GM18511 (cell line): ENCODE measurements at regions not wholly inside any gene's neighbourhood (a gene's known extent, or its start where the extent isn't known, plus 50 kb on each side); places are given as distances from the start of the nearest gene placed in this dataset.
"Not testable (repeated sequence)": the region's sequence is repeated elsewhere in the genome, so short reads cannot be mapped to it uniquely, and the experiment has no call there.

Experiments used
- ATAC-seq: cut with Tn5 transposase; IDR thresholded peaks from one replicate; pipeline ENCODE4 v1.9.1; 2021; ENCODE audit warnings: mild to moderate bottlenecking, moderate library complexity; ENCODE audit not compliant: unreplicated experiment

DNA sequence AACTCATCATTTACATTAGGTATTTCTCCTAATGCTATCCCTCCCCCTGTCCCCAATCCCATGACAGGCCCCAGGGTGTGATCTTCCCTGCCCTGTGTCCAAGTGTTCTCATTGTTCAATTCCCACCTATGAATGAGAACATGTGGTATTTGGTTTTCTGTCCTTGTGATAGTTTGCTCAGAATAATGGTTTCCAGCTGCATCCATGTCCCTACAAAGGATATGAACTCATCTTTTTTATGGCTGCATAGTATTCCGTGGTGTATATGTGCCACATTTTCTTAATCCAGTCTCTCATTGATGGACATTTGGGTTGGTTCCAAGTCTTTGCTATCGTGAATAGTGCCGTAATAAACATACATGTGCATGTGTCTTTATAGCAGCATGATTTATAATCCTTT is 113.0 kb upstream of the CHD6 start:
- ATAC-seq, result not testable (repeated sequence)

DNA sequence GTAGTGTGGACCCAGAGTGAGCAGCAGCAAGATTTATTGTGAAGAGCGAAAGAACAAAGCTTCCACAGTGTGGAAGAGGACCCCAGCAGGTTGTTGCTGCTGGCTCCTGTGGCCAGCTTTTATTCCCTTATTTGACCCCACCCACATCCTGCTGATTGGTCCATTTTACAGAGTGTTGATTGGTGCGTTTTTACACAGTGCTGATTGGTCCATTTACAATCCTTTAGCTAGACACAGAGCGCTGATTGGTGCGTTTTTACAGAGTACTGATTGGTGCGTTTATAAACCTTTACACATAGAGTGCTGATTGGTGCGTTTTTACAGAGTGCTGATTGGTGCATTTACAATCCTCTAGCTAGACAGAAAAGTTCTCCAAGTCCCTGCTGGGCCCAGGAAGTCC is 109.5 kb upstream of the CHD6 start:
- ATAC-seq, result not testable (repeated sequence)

DNA sequence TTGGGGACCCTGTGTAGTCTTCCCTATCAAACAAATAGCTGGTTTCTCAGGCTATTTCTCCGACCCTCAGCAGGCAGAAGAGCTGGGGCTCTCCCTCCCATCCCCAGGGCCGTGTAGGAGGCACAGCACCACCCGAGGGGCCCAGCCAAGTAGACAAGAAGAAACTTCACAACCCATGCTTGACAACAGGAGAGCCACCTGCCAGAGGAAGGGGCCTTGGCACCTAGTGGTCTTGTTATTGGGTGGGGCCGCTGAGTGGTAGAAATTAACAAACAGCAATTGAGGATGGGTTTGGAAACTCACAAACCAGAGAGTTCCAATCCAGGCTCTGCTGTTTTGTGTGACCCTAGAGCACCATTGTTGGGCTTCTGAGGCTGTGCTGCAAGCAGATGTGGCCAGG is 108.5 kb upstream of the CHD6 start:
- ATAC-seq, result no peak

DNA sequence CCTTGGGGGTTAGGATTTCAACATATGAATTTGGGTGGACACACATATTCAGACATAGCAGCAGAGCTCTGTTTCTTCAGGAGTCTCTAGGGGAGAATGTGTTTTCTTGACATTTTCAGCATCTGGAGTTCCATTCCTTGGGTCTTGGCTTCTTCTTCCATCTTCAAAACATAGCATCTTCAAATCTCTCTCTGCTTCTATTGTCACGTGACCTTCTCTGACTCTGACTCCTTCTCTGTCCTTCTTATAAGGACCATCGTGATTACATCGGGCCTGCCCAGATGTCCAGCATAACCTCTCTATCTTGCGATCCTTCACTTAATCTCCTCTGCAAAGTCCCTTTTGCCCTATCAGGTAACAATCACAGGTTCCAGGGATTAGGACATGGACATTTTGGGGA is 101.0 kb upstream of the CHD6 start:
- no peak for ATAC-seq

DNA sequence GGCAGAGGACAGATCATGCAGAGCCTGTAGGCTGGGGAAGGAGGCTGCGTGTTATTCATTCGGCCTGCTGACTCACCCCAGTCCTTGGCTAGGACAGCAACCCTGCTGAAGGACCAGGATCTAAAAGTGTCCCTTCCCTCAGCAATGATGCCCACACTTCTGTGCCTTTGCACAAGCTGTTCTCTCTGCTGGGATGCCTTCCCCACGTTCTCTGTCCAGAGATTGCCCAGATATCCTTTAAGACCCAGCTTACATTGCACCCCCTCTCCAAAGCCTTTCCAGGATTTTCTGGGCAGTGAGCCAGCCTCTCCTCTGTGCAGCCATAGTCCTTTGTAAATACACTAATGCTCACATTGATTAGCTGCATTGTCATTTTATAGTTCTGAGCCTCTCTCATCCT is 99.3 kb upstream of the CHD6 start:
- no peak for ATAC-seq

DNA sequence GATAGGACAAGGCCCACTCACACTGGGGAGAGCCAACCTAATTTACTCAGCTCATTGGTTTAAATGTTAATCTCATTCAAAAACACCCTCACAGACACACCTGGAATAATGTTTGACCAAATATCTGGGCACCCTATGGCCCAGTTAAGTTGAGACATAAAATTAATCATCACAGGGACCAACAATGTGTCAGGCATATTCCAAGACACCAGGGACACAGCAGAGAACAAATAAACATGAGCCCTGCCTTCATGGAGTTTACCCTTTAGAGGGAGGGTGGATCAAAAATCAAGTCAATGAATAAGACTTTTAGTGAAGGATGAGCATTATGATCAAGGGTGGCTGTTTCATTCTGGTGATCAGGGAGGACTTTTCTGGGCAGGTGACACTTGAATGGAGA is 98.7 kb upstream of the CHD6 start:
- ATAC-seq, result no peak

DNA sequence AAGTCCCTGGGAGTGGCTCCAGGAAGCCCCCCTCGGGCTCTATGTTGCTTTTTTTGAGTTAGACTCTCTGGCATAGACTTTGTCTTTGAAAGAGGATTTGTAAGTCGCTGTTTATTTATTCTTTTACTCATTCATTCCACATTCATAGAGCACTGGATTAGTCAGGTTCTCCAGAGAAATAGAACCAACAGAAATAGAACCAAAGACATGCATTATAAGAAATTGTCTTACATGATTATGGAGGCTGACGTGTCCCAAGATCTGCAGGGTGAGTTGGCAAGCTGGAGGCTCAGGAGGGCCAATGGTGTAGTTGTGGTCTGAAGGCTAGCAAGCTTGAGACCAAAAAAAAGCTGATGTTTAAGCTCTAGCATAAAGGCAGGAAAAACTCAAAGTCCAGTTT is 98.3 kb upstream of the CHD6 start:
- ATAC-seq, result no peak

DNA sequence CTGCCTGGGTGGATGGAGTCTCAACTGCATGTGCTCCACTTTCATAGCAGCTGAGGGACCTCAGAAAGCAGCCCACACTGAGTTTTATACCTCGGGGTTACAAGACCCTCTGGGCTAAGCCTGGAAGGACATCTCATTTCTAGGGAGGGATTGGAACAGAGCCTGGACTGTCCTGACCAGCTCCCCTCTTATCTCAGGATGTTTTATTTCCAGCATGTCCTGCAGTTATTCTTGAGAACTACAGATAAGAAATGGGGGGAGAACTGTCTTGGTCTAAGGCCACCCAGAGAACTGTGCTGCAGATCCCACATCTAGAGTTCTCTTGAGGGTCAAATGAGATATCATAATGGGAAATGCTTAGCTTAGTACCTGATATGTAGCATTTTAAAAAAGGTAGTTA is 97.3 kb upstream of the CHD6 start:
- no peak for ATAC-seq

DNA sequence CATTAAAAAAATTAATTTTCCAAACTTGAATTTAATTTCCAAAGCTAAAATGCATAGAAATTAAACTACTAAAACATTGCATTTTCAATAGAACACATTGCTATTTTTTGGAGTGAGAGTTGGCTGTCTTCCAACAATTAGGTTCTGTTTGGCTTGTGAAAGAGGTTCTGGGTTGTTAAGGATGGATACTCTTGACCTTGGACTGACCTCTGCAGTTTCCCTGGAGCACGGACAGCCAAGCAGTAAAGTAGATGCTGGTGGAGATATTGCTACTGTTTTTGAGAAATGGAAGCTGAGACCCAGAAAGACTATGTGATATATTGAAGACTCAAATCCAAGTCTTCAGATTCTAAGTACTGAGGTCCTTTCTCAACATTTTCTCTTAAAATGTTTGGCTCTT is 95.9 kb upstream of the CHD6 start:
- ATAC-seq, result no peak

DNA sequence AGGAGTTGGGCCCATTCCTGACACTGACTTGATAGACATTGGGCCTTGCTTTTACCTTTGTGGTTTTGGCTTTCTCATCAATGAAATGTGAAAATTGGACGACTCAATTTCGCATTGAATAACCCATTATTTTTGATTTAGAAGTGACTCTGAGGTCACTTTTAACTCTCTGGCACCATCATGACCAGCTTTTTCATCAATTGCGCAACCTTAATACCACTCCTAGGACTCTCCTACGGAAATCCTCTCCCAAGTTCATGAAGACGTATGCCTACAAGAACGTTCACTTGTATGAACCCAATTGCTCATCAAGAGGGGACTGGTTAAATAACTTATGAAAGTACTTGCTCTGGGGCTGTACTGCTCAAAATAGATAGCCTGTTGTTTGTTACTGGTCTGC is 86.7 kb upstream of the CHD6 start:
- ATAC-seq, result no peak

DNA sequence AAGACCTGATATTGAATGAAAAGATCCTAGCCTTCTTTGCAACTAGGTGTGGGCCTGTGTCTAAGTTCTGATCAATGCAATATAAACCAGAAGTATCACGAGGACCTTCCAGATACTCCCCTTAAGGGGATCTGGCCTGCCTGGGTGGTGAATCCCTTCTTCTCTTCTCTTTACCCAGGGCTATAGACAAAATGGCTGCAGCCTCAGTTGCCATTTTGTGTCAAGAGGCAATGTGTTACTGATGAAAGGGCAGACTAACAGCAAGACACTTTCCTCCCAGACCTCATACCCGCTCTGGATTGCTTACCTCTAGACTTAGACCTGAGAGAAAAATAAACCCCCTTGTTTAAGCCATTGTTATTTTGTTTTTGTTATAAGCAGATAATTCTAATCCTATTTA is 84.5 kb upstream of the CHD6 start:
- no peak for ATAC-seq

DNA sequence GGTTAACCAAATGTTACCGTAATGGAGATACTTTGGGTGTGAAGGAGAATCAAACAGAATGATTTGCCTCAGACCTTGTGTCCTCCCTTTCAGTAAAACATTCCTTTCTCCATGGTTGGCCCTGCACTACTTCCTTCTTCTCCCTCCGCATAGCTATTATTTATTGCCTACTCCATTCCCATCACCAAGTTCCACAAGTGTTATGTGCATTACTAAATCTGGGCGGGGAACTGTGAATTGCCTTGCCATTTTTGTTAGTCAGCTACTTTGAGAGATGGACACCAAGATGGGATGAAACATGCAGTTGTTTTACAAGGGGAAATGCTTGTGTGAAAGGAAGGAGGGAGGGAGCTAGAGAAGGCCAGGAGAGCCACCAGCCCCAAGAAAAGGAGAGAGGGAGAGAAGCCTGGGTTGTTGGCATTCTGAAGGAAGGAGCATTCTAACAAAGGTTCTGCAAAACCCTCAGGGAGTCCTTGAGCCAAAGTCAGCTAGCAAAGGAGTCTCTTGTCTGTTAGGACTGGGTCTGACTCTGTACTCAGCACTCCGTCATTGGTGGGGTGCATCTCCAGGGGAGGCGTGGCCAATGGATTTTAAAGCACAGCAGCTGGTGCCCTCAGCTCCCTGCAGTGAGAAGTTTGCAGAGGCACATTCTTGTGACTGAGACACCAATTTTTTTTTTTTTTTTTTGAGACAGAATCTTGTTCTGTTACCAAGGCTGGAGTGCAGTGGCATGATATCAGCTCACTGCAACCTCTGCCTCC is 83.6 kb upstream of the CHD6 start:
- ATAC-seq, result no peak

DNA sequence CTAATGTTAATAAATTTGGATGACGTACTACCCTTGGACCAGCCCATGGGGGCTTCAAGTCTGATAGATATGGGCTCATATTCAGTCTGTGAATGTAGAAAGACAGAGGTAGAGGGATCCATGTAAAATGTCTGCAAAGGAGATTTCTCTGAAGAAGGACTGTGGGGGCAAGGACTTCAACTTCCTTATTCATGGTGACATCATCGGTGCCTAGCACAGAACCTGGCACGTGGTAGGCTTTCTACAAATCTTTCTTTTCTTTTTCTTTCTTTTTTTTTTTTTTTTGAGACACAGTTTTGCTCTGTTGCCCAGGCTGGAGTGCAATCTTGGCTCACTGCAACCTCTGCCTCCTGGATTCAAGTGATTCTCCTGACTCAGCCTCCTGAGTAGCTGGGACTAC is 81.5 kb upstream of the CHD6 start:
- not testable (repeated sequence) for ATAC-seq

DNA sequence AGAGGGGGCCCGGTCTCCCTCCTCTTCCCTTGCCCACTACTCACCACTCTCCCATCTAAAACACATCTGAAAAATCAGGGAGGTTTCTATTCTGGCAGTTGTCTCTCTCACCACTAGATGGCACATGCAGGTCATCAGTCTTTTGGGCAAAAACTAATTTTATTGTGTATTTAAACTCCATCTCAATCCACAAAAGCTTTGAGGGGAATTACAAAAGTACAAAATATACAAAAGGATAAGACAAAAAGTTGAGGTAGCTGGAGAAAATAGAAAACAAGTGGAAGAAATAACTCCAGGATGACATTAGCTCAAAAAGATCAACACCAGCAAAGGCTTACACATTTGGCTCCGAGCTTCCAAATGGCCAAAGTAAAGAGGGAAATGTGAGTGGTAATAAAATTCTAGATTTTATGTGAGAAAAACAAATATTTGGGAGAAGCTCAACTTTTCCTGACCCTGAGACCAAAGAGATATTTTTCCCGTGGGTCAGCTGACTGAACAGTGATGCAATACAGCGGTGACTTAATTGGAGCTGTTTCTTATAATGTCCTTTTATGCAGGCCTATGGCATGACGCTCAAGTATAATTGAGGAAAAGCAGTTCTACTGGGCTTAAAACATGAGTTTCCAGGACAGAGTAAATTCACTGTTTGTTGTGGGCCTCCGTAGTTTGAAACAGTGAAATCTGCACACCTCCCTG is 79.8 kb upstream of the CHD6 start:
- no peak for ATAC-seq

DNA sequence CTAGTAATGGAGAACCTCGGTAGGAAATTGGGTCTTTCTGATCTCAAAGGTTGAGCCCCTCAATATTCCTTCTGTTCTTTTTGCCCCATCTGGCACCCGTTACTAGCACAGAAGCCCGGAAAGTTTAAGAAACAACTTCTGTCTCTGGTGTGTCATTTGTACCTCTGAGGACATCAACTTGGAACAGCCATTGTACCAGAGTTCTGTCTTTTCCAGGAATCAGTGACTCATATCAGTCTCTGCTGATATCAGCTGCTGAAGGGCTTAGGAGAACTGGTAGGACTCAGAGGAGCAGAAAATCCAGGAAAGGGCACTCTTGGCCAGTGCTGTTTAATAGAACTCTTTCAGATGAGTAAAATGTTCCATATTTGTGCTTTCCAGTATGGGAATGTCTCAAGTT is 78.3 kb upstream of the CHD6 start:
- ATAC-seq, result no peak

DNA sequence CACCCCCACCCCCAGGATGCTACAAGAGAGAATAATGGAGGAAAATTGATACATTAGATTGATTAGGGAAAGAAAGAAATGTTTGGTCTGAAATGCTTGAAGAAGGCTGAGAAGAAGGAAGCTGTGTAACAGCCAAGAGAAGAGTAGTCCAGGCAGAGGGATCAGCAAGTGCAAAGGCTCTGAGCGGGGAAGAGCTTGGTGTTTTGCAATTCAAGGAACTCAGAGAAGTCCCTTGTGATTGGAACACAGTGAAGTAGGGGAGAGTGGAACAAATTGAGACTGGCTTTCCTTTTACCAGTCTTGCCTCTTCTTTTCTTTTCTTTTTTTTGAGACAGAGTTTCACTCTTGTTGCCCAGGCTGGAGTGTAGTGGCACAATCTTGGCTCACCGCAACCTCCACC is 76.6 kb upstream of the CHD6 start:
- ATAC-seq, result no peak

DNA sequence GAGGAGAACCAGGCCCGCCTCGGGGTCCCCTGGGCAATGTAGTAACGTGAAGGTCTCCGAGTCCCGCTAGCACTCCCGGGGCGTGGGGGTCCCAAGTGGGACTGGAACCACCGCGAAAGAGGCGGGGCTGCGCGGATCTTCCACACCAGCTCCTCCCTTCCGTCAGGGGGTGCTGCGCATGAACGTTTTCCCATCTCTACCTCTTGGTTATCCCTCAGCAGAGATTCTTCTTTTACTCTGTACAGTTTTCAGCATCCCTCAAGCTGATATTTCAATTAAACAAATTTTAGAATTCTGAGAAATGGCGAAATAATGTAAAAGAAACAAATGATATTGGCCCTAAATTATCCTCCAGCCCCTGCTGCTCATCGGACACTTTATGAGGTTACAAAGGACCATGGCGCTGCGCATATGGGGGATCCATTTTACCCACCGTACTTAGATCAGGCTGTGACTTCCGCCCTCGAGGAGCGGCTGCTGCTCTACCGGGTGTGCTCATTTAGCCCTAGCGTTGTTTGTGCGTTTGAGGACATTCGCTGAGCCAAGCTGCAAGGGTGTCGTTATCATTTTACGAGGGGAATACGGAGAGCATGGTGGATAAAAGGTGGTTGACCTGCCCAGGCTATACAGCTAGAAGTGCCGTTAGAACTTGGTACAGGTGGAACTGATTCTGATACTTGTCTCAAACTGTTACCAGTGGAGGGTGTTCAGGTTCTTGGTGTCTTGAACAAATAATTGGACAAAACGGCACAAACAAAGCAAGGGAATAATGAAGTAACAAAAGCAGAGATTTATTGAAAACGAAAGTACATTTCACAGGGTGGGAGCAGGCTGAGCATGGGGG is 75.2 kb upstream of the CHD6 start:
- ATAC-seq, result peak; percentile 93

DNA sequence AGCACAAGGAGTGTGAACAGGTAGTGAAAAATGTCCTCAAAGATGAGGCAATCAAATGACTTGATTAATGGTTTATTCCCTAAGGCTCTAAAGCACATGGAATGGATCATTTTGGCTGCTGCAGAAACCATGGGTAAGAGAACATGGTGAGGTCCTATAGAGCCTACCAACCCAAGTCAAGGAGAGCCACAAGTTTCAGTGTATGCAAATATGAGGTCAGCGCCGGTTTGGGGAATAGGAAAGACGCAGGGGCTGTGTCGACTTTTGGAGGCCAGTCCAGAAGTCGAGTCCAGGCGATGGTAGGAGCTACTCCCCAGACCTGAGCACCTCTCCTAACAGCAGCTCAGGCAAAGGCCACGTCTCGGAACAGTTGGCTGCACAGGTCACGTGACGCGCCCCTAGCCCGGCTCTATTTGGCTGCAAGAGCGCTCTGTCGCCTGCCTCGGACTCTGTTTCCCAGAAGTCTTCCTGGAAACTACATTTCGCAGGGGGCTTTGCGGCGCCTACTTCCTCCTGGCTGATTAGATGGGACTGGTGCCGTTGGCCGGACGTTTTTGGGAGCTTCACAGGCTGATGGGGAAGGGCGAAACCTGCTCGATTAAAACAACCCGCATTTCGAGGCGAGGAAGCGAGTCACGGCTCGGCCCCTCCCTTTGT is 74.4 kb upstream of the CHD6 start:
- peak; percentile 49 for ATAC-seq

DNA sequence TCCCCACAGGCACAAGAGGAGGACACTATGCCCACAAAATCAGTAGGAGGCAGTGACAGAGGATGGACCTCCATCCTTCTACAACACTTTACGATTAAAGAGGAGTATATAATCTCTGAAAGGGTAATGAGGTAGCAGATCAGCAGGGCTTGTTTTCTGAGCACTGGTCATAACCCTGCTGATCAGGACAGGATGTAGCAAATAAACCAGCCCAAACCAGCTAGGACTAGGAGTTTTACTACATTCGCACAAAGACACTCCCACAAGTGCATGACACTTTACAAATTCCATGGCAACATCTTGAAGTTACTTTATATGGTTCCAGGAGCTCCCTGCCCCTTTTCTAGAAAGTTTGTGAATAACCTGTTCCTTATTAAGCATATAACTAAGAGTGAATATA is 73.3 kb upstream of the CHD6 start:
- no peak for ATAC-seq

DNA sequence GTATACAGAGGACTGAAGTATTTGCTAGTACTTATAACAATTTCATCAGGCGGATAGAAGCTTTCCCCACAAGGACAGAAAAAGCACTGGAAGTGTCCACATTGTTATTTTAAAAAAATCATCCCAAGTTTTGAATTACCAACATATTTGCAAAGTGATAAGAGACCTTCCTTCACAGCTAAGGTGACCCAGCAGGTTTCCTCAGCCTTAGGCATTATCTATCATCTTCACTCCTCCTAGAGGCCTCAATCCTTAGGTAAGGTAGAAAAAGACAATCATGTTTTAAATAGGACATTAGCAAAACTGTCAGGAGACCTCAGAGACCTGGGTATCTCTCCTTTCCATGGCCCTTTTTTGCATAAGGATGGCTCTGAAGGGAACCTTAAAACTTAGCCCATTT is 72.5 kb upstream of the CHD6 start:
- ATAC-seq, result no peak

DNA sequence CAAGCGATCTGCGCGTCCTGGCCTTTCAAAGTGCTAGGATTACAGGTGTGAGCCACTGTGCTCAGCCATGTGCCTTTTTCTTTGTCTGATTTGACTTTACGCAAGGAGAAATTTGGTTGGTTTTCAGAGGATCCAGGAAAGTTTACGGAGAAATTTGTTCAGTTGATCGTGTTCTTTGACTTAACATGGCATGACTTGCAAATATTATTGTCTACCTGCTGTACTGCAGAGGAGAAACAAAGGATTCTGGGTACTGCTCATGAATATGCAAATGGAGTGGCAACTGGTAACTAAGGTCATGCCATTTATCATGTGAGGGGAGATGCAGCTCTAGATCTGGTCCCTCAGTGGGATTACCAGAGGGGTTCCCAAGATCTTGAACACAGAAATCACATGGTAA is 68.8 kb upstream of the CHD6 start:
- ATAC-seq, result no peak
